Amniotic stem cell (primary cell): ENCODE measurements at regions not wholly inside any gene's neighbourhood (a gene's known extent, or its start where the extent isn't known, plus 50 kb on each side); places are given as distances from the start of the nearest gene placed in this dataset.

Experiments
- DNase-seq: peaks from one replicate; lab custom pipeline; 2025; lab: John Stamatoyannopoulos, UW

DNA sequence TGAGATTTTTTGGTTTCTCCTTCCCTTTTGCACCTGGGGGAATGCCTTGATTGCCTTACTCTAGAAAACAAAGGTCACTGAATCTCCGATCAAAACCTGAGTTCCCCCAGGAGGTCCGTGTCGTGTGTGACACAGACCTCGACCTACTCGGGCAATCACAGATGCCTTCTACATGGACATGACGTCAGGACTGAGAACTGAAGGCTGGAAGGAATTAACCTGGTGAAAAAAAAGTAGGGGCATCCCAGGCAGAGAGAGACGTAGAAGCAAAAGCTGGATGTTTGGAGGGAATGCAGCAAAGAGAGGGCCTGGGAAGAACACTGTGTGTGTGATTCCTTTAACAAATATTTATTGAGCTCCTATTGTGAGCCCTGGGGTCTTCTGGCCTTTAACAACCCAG, 178.0 kb downstream of the PRDM2 start:
- DNase-seq: no peak

DNA sequence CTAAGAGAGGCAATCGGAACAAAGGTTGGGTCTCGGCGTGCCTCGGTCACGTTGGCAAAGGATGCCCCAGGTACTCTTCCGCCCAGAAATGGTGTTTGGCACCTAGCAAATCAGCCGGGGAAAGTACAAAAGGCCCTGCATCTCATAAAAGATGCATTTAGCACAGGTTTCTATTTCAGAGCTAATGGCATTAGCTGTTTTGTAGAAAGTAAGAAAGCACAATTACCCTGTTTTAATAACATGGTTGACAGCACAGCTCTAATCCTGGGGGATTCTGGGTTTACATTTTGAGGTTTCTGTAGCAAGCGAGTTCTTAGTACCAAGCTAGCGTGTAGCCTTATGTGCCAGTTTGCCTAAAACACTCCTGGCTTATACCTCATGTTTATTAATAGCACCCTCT, 178.5 kb downstream of the PRDM2 start:
- DNase-seq: no peak

DNA sequence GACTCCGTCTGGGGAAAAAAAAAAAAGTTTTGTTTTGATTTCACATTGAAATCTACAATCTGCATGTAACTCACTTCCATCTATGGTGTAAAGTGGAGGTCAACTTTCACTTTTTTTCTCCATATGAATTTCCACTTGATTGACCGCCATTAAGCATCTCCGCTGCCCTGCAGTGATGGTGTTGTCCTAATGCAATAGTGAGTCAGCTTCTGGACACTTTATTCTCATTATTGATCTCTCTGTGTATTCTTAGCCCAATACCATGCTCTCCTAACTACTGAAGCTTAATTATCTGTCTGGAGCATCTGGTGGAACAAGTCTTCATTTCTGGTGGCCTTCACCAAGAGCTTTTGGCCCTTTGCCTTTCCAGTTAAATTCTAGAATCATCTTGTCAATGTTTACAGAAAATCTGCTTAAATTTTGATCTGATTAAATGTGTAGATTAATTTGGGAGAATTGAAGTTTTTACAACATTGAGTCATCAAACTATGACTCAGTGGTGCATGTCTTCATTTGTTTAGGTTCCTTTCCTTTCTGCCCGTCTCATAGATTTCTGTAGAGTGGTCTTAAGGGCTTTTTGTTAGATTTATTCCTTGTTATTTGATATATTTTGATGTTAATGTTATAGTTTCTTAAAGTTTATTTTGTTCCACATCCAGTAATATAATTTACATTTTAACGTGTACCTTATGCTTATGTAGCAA, 181.5 kb downstream of the PRDM2 start:
- DNase-seq: no peak

DNA sequence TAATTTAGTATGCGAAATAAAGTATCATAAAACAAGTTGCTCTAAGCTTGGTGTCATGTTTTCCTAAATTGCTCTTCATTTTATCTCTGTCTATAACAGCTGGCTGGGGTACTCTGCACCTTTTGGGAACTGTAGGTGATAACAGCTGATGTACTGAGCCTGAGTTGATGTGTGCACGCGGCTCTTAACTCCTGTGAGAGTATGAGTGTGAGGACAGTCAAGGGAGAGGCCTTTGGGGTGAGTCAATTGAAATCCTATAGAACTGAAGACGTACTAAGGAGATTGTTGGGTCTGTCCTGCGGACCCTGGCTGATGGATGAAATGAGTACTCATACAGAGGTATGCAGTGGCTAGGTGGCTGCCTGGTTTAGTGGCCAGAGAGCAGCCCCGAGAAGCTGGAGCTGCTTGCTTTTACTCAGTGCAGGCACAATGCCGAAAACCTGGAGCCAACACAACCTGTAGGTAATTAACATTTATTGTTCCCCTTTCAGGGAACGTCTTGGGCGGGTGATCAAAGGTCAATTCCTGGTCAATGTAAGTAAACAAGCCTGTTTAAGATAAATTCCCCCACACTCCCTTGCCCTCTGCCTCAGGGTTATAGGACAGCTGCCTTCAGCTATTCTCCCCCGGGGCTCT, 188.5 kb downstream of the PRDM2 start:
- no peak for DNase-seq

DNA sequence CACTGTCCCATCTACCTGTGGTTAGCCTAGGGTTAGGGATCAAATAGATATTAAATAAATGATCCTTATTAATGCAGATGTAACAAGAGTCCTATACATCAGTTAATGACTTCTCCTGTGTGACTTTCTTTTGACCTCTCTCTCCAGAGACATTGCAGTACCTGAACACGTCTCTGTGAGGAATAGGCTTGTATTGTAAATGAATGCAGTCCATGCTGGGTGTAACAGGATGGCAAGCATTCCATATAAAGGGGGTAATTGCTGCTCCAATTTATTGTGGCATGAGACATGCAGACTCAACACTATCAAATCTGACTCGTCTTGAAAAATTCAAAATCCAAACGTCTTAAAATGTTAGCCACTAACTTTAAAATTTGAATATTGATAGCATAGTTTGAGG, 189.5 kb downstream of the PRDM2 start:
- no peak for DNase-seq

DNA sequence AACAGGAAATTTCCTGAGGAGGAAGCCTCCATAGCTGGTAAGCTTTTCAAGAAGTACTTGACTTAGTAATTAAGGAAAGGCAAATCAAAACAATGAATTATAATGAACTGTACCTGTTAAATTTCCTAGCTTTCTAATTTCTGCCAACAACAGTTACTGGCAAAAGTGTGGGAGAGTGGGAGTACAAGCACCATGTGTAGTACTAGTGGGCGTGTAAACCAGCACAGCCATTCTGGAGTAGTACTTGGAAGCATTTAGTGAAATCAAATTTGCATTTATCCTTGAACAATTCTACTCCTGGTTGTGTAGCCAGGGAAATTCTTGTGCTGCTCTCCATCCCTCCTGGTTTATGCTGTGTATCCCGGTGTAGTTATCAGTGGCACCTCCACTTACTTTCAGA, 190.8 kb downstream of the PRDM2 start:
- DNase-seq: no peak

DNA sequence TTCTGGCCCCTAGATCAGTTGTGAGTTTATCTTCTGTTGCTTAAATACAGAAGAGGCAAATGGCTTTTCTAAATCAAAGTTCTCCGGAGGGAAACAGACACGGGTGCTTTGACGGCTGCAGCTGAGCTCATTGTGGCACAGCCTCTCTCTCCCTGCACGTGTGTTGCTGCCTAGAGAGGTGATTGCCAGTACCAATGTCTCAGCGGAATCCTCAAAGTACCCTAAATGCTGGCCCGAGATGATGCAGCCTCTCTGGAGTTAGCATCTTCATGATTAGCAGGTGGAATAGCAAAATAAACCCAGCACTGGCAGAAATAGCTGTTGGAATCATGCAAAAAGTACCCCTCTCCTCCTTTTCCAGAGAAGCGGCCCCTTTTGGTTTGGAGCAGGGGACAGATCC, 192.2 kb downstream of the PRDM2 start:
- no peak for DNase-seq

DNA sequence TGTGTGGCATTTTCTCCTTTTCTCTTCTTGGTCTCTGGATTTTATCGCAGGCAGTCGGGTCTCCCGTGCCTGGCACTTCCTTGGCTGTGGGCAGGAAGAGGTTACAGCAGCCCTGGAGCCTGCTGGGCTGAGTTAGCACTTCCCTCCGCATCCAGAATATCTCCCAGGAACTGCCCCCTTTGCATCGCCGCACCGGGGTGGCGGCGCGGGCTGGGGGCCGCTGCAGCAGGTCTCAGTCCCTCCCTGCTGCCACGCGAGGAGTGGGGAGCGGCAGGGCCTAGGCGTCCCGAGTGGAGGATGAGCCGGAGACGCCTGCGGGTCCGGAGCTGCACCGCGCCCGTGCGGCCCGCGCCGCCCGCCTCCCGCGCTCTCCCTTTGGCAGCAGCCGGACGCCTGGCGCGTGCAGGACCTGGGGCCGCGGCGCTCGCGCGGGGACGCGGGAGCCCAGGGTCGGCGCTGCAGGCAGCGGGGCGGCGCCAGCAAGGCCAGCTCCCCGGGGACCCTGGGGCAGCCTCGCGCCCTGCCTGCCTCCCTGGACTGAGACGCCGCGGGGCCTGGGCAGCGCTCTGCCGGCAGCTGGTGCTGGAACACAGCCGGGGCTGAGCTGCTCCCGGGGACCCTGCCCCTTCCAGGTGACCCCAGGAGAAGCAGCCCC, 192.8 kb downstream of the PRDM2 start:
- DNase-seq: no peak

DNA sequence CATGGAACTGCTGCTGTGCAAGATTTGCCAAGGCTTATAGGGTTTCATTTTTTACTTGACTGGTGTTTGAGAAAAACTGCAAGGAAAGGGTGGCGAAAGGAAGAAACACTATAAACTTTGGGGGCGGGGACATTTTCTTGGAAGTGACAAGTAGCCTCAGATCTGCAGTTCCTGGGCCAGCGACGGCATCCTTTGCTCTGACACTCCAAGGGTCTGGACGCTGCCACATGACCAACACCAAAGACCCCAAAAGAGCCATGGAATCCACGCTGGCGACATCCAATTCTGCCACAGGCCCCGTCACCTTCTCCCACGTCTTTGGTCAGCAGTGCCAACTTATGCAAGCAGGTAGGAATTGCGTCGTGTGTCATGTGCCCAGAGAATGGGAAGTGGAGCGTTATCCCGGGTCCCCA, 193.4 kb downstream of the PRDM2 start:
- no peak for DNase-seq

DNA sequence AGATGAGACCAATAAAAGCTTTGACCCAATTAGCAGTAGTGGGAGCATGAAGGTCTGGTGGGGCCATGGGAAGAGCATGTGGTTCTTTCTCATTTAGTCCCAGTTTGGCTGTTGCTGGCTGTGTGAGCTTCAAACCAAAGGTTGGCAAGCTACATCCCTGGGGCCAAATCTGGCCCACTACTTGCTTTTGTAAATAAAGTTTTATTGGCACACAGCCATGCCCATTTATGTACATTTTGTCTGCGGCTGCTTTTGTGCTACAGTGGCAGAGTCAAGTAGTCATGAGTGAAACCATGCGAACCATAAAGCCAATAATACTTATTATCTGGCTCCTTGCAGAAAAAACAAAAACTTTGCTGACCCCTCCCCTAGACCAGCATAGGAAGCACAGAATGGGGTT, 196.9 kb downstream of the PRDM2 start:
- DNase-seq: no peak

DNA sequence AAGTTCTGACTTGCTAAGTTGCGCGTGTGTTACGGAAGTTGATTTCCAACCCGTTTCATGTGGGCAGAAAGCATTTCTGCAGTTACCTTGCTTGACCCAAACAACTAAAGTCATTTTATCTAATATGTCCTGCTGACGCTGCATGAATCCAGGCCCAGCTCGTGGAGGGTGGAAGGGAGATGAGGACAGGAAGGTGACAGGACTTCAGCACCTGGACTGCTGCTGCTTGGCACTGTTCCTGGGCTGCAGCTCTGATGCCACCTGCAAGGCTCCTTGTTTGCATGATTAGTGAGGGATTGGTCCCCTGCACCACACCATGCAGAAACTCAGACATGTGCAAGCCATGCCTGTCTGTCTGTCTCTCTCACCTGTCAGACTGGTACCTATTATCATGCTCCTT, 198.4 kb downstream of the PRDM2 start:
- no peak for DNase-seq

DNA sequence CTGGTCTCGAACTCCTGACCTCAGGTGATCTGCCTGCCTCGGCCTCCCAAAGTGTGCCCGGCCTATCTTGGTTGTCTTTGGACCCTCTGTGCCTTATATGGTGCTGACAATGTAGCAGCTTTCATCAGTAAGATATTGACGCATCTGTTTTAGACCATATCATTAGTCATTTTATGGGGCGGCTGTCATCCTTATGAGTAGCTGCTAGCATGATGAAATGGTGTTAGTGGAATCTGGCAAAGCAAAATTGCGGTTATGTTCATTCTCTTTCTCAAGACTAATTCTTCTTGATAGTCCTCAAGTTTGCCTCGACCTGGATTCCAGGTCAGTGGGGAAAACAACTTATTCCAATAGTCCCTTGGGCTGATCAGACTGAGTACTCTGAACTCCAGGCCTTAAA, 199.9 kb downstream of the PRDM2 start:
- no peak for DNase-seq

DNA sequence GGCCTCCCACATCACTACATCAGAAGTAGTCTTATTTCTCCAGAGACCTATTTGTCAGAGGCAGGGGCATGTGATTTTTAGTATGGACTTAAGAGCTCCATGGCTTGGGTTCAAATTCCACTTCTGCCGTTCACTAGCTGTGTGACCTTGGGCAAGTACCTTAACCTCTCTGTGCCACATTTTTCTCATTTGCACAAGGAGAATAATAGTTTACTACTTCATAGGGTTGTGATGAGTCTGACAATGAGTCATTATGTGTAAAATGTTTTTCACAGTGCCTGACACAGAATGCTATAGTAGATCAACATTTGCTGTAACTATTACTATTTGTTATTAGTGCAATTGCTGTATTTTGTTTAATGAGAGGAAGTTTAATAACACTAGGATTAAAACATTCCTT, 200.6 kb downstream of the PRDM2 start:
- no peak for DNase-seq

DNA sequence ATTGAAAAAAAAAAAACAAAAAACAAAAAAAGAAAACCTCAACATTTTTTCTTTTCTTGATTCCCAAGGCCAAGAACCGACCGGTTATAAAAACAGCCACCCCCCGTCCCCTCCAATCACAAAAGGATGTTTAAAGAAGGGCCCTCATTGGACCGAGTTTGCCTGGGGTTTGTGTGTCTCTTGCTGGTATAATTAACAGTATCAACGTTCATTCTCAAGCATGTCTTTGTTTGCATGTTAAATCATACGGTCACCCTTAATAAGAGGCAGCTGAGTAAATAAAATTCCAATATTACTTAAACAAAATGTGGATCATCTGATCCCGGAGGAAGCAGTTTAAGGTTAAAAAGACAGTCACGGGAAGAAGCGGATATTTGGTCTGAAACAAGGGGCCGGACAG, 201.1 kb downstream of the PRDM2 start:
- no peak for DNase-seq

DNA sequence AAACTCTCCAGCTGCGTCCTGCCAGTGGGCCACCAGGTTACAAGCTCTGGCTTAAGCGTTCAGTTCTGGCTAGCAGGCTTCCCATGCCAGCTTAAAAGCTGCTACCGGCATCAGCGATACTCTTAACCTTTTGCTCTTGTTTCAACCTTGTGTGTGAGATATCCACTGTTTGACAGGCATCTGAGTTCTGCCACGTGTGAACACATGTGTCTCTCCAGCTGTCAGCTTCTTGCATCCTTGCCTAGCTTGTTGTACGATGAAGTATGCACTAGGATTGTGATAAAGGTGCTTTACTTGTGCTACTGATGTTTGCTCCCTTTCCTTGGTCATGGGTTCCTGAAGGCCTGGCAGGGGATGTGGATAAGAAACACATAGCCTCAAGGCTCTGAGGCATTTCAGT, 201.6 kb downstream of the PRDM2 start:
- no peak for DNase-seq

DNA sequence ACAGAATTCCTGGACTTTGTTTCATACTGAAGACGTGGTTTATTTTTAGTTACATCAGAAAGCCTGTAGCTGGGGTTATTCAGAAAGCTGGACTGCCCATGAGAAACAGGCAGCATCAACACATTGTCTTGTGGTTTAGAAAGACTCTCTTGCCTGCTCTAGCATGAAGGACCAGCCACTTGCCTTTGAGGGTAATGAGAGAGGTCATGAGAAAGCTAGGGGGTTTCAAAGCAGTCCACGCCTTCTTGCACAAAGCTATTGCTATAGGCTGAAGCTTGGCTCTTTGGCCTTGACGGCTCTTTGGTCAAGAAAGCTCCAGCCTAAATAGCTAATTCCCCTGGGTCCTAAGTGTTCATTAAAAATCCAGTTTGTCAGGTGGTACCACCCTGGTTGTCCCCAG, 208.1 kb downstream of the PRDM2 start:
- DNase-seq: no peak

DNA sequence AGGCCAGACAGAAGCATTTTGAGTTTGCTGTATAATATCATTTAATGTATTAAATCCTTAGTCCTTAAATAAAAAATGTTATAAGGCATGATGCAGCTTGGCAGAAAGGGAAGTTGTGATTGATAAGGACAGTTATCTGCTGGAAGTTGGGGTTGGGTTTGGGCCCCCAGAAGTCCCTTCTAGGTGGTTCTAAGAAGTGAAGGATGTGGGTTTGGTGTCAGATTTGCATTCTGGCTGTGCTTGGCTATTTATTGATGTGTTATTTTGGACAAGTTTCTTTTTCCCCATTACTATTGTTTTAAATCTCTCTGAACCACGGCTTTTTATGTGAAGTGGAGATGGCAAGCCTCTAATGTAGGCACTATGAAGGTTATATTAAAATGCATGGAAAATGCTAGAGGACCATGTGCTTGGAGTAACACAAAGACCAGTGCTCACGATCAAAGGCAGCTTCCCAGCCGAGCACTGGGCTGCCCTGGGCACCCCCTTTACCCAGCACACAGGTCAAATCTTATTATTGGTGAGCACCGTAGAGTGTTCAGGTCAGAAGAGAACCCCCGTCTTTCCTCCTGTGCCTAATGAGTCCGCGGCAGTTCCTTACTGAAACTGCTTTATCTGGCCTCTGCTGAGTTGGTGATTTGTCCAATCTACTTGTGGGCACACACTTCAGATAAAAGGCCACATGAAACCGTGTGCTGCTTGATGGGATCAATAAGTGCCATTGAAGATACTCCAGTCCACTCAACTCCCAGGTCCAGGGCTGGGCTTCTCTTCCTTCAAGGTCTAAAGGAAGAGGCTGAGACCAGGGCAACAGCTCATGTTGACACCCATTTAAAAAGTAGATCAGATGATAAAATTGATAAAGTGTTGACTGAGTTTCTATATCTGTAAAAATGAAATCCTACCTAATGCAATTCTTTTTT, 212.0 kb downstream of the PRDM2 start:
- DNase-seq: no peak

DNA sequence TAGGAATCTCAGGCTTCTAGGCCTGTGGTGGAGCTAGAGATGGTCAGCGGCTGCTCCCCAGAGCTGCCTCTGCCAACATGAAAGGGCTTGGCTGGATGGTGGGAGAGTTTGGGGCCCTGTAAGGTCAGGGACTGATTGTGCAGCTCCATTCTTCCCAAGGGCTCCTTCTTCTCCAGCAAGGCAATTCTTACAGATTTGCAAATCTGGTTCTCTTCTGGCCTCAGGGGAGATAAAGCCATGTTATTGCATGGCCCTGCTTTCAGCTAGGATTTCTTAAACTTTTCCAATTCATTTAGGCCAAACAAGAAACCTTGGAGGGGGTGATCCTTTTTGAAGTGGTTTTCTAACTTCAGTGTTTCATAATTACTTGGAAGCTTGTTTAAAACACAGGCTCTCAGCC, 213.4 kb downstream of the PRDM2 start:
- DNase-seq: no peak

DNA sequence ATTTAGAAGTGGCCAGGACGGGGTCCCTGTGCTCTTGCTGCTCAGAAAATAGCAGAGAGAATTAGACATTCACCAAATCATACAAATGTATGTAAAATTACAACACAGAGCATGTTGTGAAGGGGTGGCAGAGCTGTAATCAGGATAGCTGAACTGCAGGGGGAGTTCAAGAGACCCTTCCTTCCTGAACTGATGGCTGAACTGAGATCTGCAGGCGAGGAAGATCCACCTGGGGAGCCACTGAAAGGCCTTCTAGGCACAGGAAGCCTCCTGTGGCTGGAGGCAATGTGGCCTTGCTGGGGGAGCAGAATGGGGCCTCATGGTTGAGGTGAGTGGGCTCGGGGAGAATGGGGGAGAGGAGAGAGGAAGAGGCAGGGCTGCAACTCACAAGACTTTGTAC, 216.5 kb downstream of the PRDM2 start:
- DNase-seq: no peak

DNA sequence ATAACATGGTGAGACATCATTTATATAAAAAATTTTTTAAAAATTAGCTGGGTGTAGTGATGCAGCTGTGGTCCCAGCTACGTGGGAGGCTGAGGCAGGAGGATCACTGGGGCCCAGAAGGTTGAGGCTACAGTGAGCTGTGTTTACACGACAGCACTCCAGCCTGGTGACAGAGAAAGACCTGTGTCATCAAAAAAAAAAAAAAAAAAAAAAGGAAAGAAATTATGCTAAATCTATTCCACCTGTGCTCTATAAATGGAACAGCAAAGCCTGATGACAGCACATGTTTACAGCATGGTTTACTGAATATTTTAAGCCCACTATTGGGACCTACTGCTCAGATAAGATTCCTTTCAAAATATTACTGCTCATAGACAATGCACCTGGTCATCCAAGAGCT, 217.6 kb downstream of the PRDM2 start:
- no peak for DNase-seq

DNA sequence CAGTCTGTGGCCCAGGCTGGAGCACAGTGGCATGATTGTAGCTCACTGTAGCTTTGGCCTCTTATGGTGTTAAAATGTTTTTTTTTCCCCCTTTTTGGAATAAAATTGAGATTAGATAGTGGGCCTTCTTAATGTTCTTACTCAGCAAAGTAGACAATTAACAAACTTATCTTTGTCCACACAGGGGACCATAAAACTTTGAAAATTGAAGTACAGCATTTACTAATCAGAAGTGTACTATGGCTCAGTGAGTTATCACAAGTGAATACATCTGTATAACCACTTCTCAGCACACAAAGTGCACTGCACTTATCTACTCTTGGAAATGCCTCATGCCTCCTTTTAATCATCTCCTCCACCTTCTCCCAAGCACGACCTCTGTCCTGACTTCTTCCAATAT, 218.9 kb downstream of the PRDM2 start:
- DNase-seq: no peak

DNA sequence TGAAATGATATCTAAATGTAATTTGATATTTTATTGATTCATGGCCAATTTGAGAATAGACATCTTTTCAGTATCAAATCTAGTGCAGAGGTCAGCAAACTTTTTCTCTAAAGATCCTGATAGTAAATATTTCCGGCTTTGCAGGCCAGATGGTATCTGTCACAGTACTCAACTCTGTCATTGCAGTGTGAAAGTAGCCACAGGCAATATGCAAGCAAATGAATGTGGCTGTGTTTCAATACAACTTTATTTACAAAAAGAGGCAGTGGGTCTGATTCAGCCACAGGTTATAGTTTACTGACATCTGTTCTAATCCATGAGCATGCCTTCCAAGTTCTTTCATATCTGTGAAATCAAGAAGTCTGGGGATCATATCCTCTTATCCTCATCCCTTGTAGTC, 221.2 kb downstream of the PRDM2 start:
- no peak for DNase-seq
